HG02798 (cell line): ENCODE measurements at regions not wholly inside any gene's neighbourhood (a gene's known extent, or its start where the extent isn't known, plus 50 kb on each side); places are given as distances from the start of the nearest gene placed in this dataset.
"Not testable (repeated sequence)": the region's sequence is repeated elsewhere in the genome, so short reads cannot be mapped to it uniquely, and the experiment has no call there.

Experiments used
- ATAC-seq: cut with Tn5 transposase; IDR thresholded peaks from one replicate; pipeline ENCODE4 v1.9.1; 2021; ENCODE audit warnings: mild to moderate bottlenecking; ENCODE audit not compliant: unreplicated experiment, poor library complexity

GRCh38 chr14:84323450-84323849 is 1206.5 kb upstream of the FLRT2 start:
- no peak for ATAC-seq

- ATAC-seq, result no peak
Observed at GRCh38 chr14:84323978-84324377, 1206.0 kb upstream of the FLRT2 start.

- ATAC-seq, result no peak
Observed at GRCh38 chr14:84336433-84336832, 1193.5 kb upstream of the FLRT2 start.

GRCh38 chr14:84340938-84341337 is 1189.0 kb upstream of the FLRT2 start:
- no peak for ATAC-seq

GRCh38 chr14:84341867-84342266 is 1188.1 kb upstream of the FLRT2 start:
- ATAC-seq, result not testable (repeated sequence)

GRCh38 chr14:84343656-84344055 is 1186.3 kb upstream of the FLRT2 start:
- ATAC-seq, result no peak

GRCh38 chr14:84351646-84352045 is 1178.3 kb upstream of the FLRT2 start:
- ATAC-seq, result no peak

GRCh38 chr14:84361476-84361875 is 1168.5 kb upstream of the FLRT2 start:
- ATAC-seq, result no peak

GRCh38 chr14:84375235-84375634 is 1154.7 kb upstream of the FLRT2 start:
- no peak for ATAC-seq

- no peak for ATAC-seq
Observed at GRCh38 chr14:84390010-84390409, 1139.9 kb upstream of the FLRT2 start.

GRCh38 chr14:84397631-84398030 is 1132.3 kb upstream of the FLRT2 start:
- no peak for ATAC-seq

- no peak for ATAC-seq
Observed at GRCh38 chr14:84399296-84399910, 1130.5 kb upstream of the FLRT2 start.

GRCh38 chr14:84401631-84402030 is 1128.3 kb upstream of the FLRT2 start:
- ATAC-seq, result no peak

GRCh38 chr14:84403585-84403984 is 1126.4 kb upstream of the FLRT2 start:
- no peak for ATAC-seq

GRCh38 chr14:84404246-84404645 is 1125.7 kb upstream of the FLRT2 start:
- ATAC-seq, result no peak

- ATAC-seq, result no peak
Observed at GRCh38 chr14:84409435-84409834, 1120.5 kb upstream of the FLRT2 start.

- no peak for ATAC-seq
Observed at GRCh38 chr14:84410344-84410743, 1119.6 kb upstream of the FLRT2 start.

GRCh38 chr14:84420221-84420620 is 1109.7 kb upstream of the FLRT2 start:
- ATAC-seq, result no peak

GRCh38 chr14:84421621-84422020 is 1108.3 kb upstream of the FLRT2 start:
- ATAC-seq, result no peak

GRCh38 chr14:84425968-84426367 is 1104.0 kb upstream of the FLRT2 start:
- no peak for ATAC-seq

- no peak for ATAC-seq
Observed at GRCh38 chr14:84432676-84433075, 1097.3 kb upstream of the FLRT2 start.

- no peak for ATAC-seq
Observed at GRCh38 chr14:84433961-84434360, 1096.0 kb upstream of the FLRT2 start.

GRCh38 chr14:84435820-84436324 is 1094.1 kb upstream of the FLRT2 start:
- no peak for ATAC-seq
